ENCODE measurements at regions not wholly inside any gene's neighbourhood (a gene's known extent, or its start where the extent isn't known, plus 50 kb on each side); places are given as distances from the start of the nearest gene placed in this dataset.

DNA sequence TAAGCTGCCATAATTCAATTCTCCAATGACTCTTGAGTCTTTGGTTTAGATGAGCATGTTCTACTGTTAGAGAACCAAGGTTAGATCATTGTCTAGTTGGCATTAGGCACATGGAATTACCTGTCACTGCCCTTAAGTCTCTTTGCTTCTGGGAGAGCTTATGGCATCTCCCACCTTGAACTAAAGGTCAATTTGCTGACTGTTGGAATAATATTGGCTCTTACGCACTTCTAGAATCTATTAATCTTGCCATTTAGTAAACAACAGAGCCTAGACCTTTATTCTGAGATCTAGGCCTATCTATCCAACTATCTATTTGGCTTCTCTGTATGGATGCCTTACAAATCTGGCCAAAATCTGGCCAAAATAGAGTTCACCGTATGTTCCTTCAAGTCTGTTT lies 232.0 kb downstream of the STK31 start:
- H3K27ac ChIP-seq: no peak overlapping the region
- no peaks in the 10 kb centered on the region for H3K27me3 ChIP-seq
- no peak for TF ChIP-seq POLR2AphosphoS5 (IDR thresholded peaks at IDR 0.05; ENCODE audit: insufficient read depth in 1 of 2, low read depth in 1 of 2)
- TF ChIP-seq, protein P1, sequence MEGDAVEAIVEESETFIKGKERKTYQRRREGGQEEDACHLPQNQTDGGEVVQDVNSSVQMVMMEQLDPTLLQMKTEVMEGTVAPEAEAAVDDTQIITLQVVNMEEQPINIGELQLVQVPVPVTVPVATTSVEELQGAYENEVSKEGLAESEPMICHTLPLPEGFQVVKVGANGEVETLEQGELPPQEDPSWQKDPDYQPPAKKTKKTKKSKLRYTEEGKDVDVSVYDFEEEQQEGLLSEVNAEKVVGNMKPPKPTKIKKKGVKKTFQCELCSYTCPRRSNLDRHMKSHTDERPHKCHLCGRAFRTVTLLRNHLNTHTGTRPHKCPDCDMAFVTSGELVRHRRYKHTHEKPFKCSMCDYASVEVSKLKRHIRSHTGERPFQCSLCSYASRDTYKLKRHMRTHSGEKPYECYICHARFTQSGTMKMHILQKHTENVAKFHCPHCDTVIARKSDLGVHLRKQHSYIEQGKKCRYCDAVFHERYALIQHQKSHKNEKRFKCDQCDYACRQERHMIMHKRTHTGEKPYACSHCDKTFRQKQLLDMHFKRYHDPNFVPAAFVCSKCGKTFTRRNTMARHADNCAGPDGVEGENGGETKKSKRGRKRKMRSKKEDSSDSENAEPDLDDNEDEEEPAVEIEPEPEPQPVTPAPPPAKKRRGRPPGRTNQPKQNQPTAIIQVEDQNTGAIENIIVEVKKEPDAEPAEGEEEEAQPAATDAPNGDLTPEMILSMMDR (IDR thresholded peaks at IDR 0.05): no peak
- TF ChIP-seq POLR2A (IDR thresholded peaks at IDR 0.05): no peak
- no peaks in the 10 kb centered on the region for H3K36me3 ChIP-seq
- no peak overlapping the region for H3K4me3 ChIP-seq
- intact Hi-C loops (cut with DNase I): no loop called here
- H3K4me1 ChIP-seq: no peaks in the 10 kb centered on the region
- H3K9me3 ChIP-seq: no peaks in the 10 kb centered on the region
- no peak for DNase-seq (ENCODE audit: extremely low spot score in 2 of 2)

DNA sequence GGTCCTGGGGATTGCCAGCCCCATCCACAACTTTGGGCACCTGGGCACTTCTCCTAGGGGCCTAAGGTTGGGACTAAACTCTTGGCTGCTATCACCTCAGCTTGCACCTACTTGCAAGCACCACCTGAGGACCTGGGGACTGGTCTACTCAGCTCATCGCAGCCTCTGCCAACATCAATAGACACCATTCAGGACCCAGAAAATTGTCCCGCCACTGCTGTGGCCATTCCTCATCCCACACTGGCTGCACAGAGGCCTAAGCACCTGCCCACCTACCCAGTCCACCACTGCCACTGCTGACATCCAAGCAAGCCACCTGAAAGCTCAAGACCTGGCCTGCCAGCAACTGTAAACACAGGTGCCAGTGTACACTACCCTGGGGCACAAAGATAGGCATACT lies 234.1 kb downstream of the STK31 start:
- H3K36me3 ChIP-seq: no peaks in the 10 kb centered on the region
- intact Hi-C loops (cut with DNase I): no loop called here

DNA sequence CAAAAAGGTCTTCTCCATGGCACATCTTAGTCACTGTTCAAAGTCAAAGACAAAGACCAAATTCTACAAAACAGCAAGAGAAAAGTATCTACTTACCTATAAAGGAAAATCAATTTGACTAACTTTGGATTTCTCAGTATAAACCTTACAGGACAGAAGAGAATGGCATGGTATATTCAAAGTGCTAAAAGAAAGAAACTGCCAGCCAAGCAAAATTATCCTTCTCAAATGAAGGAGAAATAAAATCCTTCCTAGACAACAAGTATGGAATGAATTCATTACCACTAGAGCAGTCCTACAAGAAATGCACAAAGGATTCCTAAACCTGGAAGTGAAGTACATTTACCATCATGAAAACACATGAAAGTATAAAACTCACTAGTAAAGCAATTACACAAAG lies 235.5 kb downstream of the STK31 start:
- Histone ChIP-seq H3K9me3 (no peaks in the 10 kb centered on the region), H3K4me3 (no peak overlapping the region), H3K4me1 (no peaks in the 10 kb centered on the region), H3K36me3 (no peaks in the 10 kb centered on the region), H3K27me3 (no peaks in the 10 kb centered on the region), H3K27ac (no peak overlapping the region)
- intact Hi-C loops (cut with DNase I): no loop called here
- TF ChIP-seq POLR2AphosphoS5 (IDR thresholded peaks at IDR 0.05; ENCODE audit: insufficient read depth in 1 of 2, low read depth in 1 of 2): no peak
- no peak for DNase-seq (ENCODE audit: extremely low spot score in 2 of 2)

More for the DNA sequence above, 234.1 kb downstream of the STK31 start:
- Histone ChIP-seq H3K4me3 (no peak overlapping the region), H3K27me3 (no peaks in the 10 kb centered on the region), H3K27ac (no peak overlapping the region), H3K4me1 (no peaks in the 10 kb centered on the region), H3K9me3 (no peaks in the 10 kb centered on the region)
- TF ChIP-seq, protein P1 (IDR thresholded peaks at IDR 0.05): no peak
- no peak for TF ChIP-seq POLR2A (IDR thresholded peaks at IDR 0.05)
- no peak for DNase-seq (ENCODE audit: extremely low spot score in 2 of 2)

DNA sequence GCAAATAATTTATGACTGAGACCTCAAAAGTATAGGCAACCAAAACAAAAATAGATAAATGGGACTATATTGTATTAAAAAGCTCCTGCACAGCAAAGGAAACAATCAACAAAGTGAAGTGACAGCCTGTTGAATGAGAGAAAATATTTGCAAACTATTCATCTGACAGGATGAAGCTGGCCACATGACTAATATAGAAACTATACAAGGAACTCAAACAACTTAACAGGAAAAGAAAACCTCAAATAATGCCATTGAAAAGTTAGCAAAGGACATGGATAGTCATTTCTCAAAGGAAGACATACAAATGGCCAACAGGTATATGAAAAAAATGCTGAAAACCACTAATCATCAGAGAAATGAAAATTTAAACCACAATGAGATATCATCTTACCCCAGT lies 245.1 kb downstream of the STK31 start:
- Histone ChIP-seq H3K4me1 (no peaks in the 10 kb centered on the region), H3K9me3 (no peaks in the 10 kb centered on the region), H3K27ac (no peak overlapping the region), H3K27me3 (no peaks in the 10 kb centered on the region), H3K4me3 (no peak overlapping the region), H3K36me3 (no peaks in the 10 kb centered on the region)
- DNase-seq (ENCODE audit: extremely low spot score in 2 of 2): no peak
- intact Hi-C loops (cut with DNase I): no loop called here
- TF ChIP-seq, protein P1 (IDR thresholded peaks at IDR 0.05): no peak
- TF ChIP-seq POLR2A (IDR thresholded peaks at IDR 0.05) (no peak), POLR2AphosphoS5 (IDR thresholded peaks at IDR 0.05; ENCODE audit: insufficient read depth in 1 of 2, low read depth in 1 of 2) (no peak)

DNA sequence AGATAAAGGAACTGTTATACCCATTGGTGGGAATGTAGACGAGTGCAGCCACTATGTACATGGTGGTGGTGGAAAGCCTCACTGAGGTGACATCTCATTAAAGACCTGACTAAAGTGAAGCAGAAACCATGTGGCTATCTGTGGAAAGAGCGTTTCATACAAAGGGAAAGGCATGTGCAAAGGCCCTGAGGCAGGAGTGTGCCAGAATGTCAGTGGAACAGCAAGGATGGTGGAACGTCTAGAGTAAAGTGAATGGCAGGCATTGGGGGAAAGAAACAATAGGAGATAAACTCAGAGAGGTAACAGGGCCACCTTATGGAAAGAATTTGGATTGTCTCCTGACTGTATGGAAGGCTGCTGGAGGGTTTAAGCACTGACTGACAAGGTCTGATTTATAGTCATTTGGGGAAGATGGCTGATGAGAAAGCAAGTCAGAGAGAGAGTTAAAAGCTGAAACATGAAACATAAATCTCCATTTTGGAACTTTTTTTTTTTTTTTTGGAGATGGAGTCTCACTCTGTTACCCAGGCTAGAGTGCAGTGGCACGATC lies 245.7 kb downstream of the STK31 start:
- H3K27me3 ChIP-seq: no peaks in the 10 kb centered on the region
- H3K4me1 ChIP-seq: no peaks in the 10 kb centered on the region
- H3K36me3 ChIP-seq: no peaks in the 10 kb centered on the region
- DNase-seq (ENCODE audit: extremely low spot score in 2 of 2): no peak
- TF ChIP-seq POLR2A (IDR thresholded peaks at IDR 0.05) (no peak), POLR2AphosphoS5 (IDR thresholded peaks at IDR 0.05; ENCODE audit: insufficient read depth in 1 of 2, low read depth in 1 of 2) (no peak)
- TF ChIP-seq, protein P1 (IDR thresholded peaks at IDR 0.05): no peak
- no peak overlapping the region for H3K27ac ChIP-seq
- no peaks in the 10 kb centered on the region for H3K9me3 ChIP-seq
- intact Hi-C loops (cut with DNase I): no loop called here
- H3K4me3 ChIP-seq: no peak overlapping the region
